ENCODE measurements at regions not wholly inside any gene's neighbourhood (a gene's known extent, or its start where the extent isn't known, plus 50 kb on each side); places are given as distances from the start of the nearest gene placed in this dataset.

DNA sequence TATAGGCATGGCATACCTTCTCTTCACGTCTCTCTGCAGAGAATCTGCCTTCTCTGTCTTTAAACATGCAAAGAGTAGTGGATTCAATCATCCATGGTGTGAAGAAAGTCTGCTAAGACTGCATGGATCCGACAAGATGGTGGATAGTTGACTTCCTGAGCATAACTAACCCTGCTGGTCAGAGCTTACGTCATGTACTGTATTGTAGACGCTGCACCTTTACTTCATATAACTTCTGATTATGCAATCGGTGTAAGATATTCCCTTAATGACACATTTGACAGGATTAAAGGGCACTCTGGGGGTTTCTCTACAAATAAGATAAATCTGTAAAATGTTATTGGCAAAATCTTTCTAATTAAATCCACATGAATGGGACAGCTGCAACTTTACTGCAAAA is 240.3 kb upstream of the NREP start:
- no peak overlapping the region for H3K27ac ChIP-seq (ENCODE audit: low read length)

GRCh38 chr5:111996574-111996973 is 239.6 kb upstream of the NREP start:
- TF ChIP-seq EZH2phosphoT487 (IDR thresholded peaks at IDR 0.05; ENCODE audit: low read length) (no peak), EZH2 (optimal IDR thresholded peaks at IDR 0.05; ENCODE audit: low read depth, low read length) (no peak)
- TF ChIP-seq, protein P1, sequence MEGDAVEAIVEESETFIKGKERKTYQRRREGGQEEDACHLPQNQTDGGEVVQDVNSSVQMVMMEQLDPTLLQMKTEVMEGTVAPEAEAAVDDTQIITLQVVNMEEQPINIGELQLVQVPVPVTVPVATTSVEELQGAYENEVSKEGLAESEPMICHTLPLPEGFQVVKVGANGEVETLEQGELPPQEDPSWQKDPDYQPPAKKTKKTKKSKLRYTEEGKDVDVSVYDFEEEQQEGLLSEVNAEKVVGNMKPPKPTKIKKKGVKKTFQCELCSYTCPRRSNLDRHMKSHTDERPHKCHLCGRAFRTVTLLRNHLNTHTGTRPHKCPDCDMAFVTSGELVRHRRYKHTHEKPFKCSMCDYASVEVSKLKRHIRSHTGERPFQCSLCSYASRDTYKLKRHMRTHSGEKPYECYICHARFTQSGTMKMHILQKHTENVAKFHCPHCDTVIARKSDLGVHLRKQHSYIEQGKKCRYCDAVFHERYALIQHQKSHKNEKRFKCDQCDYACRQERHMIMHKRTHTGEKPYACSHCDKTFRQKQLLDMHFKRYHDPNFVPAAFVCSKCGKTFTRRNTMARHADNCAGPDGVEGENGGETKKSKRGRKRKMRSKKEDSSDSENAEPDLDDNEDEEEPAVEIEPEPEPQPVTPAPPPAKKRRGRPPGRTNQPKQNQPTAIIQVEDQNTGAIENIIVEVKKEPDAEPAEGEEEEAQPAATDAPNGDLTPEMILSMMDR (IDR thresholded peaks at IDR 0.05; ENCODE audit: low read length): no peak
- Histone ChIP-seq H3K9me2 (replicated peaks; ENCODE audit: insufficient read depth, low read length) (no peaks in the 10 kb centered on the region), H3F3A (ENCODE audit: insufficient read depth, low read length) (no peaks in the 10 kb centered on the region), H3K9me3 (replicated peaks; ENCODE audit: insufficient read depth, low read length) (no peaks in the 10 kb centered on the region), H3K4me3 (ENCODE audit: low read length) (no peak overlapping the region), H4K20me1 (ENCODE audit: insufficient read depth, low read length) (no peaks in the 10 kb centered on the region), H3K9ac (ENCODE audit: low read length) (no peak overlapping the region), H3K4me2 (ENCODE audit: low read depth, low read length) (no peak overlapping the region), H2AFZ (ENCODE audit: low read length) (0 out of 2 replicates have a peak overlapping the region, but pooled peaks have one; percentile 16), H3K27me3 (replicated peaks; ENCODE audit: insufficient read depth, low read length) (no peaks in the 10 kb centered on the region), H3K36me3 (replicated peaks; ENCODE audit: insufficient read depth, low read length) (no peaks in the 10 kb centered on the region), H3K79me2 (ENCODE audit: low read length) (no peaks in the 10 kb centered on the region), H3K4me1 (ENCODE audit: low read length) (no peaks in the 10 kb centered on the region), H3K27ac (ENCODE audit: low read length) (no peak overlapping the region)
- no peak for DNase-seq

More for the DNA sequence above, 240.3 kb upstream of the NREP start:
- Histone ChIP-seq H3K9ac (ENCODE audit: low read length) (no peak overlapping the region), H3K27me3 (replicated peaks; ENCODE audit: insufficient read depth, low read length) (no peaks in the 10 kb centered on the region), H3K4me1 (ENCODE audit: low read length) (no peaks in the 10 kb centered on the region), H3K9me3 (replicated peaks; ENCODE audit: insufficient read depth, low read length) (no peaks in the 10 kb centered on the region), H2AFZ (ENCODE audit: low read length) (no peak overlapping the region), H3K36me3 (replicated peaks; ENCODE audit: insufficient read depth, low read length) (no peaks in the 10 kb centered on the region), H3K79me2 (ENCODE audit: low read length) (no peaks in the 10 kb centered on the region), H3K9me2 (replicated peaks; ENCODE audit: insufficient read depth, low read length) (no peaks in the 10 kb centered on the region), H3K4me3 (ENCODE audit: low read length) (no peak overlapping the region), H3F3A (ENCODE audit: insufficient read depth, low read length) (no peaks in the 10 kb centered on the region), H3K4me2 (ENCODE audit: low read depth, low read length) (no peak overlapping the region), H4K20me1 (ENCODE audit: insufficient read depth, low read length) (no peaks in the 10 kb centered on the region)
- TF ChIP-seq EZH2phosphoT487 (IDR thresholded peaks at IDR 0.05; ENCODE audit: low read length): no peak
- TF ChIP-seq, protein P1 (IDR thresholded peaks at IDR 0.05; ENCODE audit: low read length): no peak
- no peak for TF ChIP-seq EZH2 (optimal IDR thresholded peaks at IDR 0.05; ENCODE audit: low read depth, low read length)
- DNase-seq: no peak

DNA sequence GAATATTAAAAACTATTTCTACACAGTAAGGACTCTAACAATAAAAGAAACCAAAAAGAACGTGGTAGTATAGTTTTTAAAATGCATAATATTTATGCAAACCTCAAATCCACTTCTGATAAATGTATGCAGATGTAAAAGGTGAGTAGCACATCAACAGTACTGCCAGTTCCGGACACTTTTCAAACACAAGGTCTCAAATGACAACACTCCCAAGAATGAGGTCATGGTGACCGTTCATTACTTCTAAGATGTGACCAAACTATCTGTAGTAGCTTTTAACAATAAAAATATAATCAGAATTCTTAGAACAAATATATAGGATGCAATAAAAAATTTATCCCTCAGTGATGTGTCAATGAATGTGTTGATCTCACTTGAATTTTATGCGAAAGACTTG is 238.7 kb upstream of the NREP start:
- H3K9me3 ChIP-seq (replicated peaks; ENCODE audit: insufficient read depth, low read length): no peaks in the 10 kb centered on the region
- no peaks in the 10 kb centered on the region for H3K4me1 ChIP-seq (ENCODE audit: low read length)
- DNase-seq: no peak
- H3K27ac ChIP-seq (ENCODE audit: low read length): no peak overlapping the region
- H3K27me3 ChIP-seq (replicated peaks; ENCODE audit: insufficient read depth, low read length): no peaks in the 10 kb centered on the region
- no peaks in the 10 kb centered on the region for H3K36me3 ChIP-seq (replicated peaks; ENCODE audit: insufficient read depth, low read length)
- H2AFZ ChIP-seq (ENCODE audit: low read length): no peak overlapping the region
- H3K4me2 ChIP-seq (ENCODE audit: low read depth, low read length): no peak overlapping the region
- H3K79me2 ChIP-seq (ENCODE audit: low read length): no peaks in the 10 kb centered on the region
- H3K9ac ChIP-seq (ENCODE audit: low read length): no peak overlapping the region
- H3K9me2 ChIP-seq (replicated peaks; ENCODE audit: insufficient read depth, low read length): no peaks in the 10 kb centered on the region
- H3F3A ChIP-seq (ENCODE audit: insufficient read depth, low read length): no peaks in the 10 kb centered on the region
- H4K20me1 ChIP-seq (ENCODE audit: insufficient read depth, low read length): no peaks in the 10 kb centered on the region
- no peak for TF ChIP-seq EZH2phosphoT487 (IDR thresholded peaks at IDR 0.05; ENCODE audit: low read length)
- no peak overlapping the region for H3K4me3 ChIP-seq (ENCODE audit: low read length)

- TF ChIP-seq EZH2 (optimal IDR thresholded peaks at IDR 0.05; ENCODE audit: low read depth, low read length) (no peak), EZH2phosphoT487 (IDR thresholded peaks at IDR 0.05; ENCODE audit: low read length) (no peak)
- TF ChIP-seq, protein P1 (IDR thresholded peaks at IDR 0.05; ENCODE audit: low read length): no peak
- no peak for DNase-seq
Observed at GRCh38 chr5:111993242-111993641, 236.2 kb upstream of the NREP start.

More at GRCh38 chr5:111993242-111993641, 236.2 kb upstream of the NREP start:
- Histone ChIP-seq H3K27me3 (replicated peaks; ENCODE audit: insufficient read depth, low read length) (no peaks in the 10 kb centered on the region), H3K9me3 (replicated peaks; ENCODE audit: insufficient read depth, low read length) (no peaks in the 10 kb centered on the region), H3K9ac (ENCODE audit: low read length) (no peak overlapping the region), H3K36me3 (replicated peaks; ENCODE audit: insufficient read depth, low read length) (no peaks in the 10 kb centered on the region), H3K4me3 (ENCODE audit: low read length) (no peak overlapping the region), H2AFZ (ENCODE audit: low read length) (no peak overlapping the region), H3K4me2 (ENCODE audit: low read depth, low read length) (no peak overlapping the region), H3K27ac (ENCODE audit: low read length) (no peak overlapping the region), H3K79me2 (ENCODE audit: low read length) (no peaks in the 10 kb centered on the region), H3K9me2 (replicated peaks; ENCODE audit: insufficient read depth, low read length) (no peaks in the 10 kb centered on the region), H3K4me1 (ENCODE audit: low read length) (no peaks in the 10 kb centered on the region), H4K20me1 (ENCODE audit: insufficient read depth, low read length) (no peaks in the 10 kb centered on the region), H3F3A (ENCODE audit: insufficient read depth, low read length) (no peaks in the 10 kb centered on the region)

Measured in MM.1S (cell line).